ENCODE measurements at regions not wholly inside any gene's neighbourhood (a gene's known extent, or its start where the extent isn't known, plus 50 kb on each side); places are given as distances from the start of the nearest gene placed in this dataset.
"Not testable (repeated sequence)": the region's sequence is repeated elsewhere in the genome, so short reads cannot be mapped to it uniquely, and the experiment has no call there.

GRCh38 chr6:159525445-159526025 lies 167.5 kb downstream of the SOD2 start:
- no peaks in the 10 kb centered on the region for H3K9me3 ChIP-seq (ENCODE audit: control insufficient read depth, insufficient read depth, low read length)
- no peaks in the 10 kb centered on the region for H3K4me1 ChIP-seq (ENCODE audit: insufficient read depth, low read length)
- H3K9ac ChIP-seq (ENCODE audit: low read depth, low read length), result no peak overlapping the region
- H3K36me3 ChIP-seq (ENCODE audit: insufficient read depth, low read length), result no peaks in the 10 kb centered on the region

GRCh38 chr6:159522877-159523547 lies 170.0 kb downstream of the SOD2 start:
- Histone ChIP-seq H3K4me1 (ENCODE audit: insufficient read depth, low read length) (no peaks in the 10 kb centered on the region), H3K9me3 (ENCODE audit: control insufficient read depth, insufficient read depth, low read length) (no peaks in the 10 kb centered on the region), H3K9ac (ENCODE audit: low read depth, low read length) (no peak overlapping the region), H3K36me3 (ENCODE audit: insufficient read depth, low read length) (no peaks in the 10 kb centered on the region)

- Histone ChIP-seq H3K9me3 (ENCODE audit: control insufficient read depth, insufficient read depth, low read length) (no peaks in the 10 kb centered on the region), H3K9ac (ENCODE audit: low read depth, low read length) (no peak overlapping the region), H3K4me1 (ENCODE audit: insufficient read depth, low read length) (no peaks in the 10 kb centered on the region), H3K36me3 (ENCODE audit: insufficient read depth, low read length) (no peaks in the 10 kb centered on the region)
Measured at GRCh38 chr6:159521962-159522361, 171.1 kb downstream of the SOD2 start.

- Histone ChIP-seq H3K9me3 (ENCODE audit: control insufficient read depth, insufficient read depth, low read length) (no peaks in the 10 kb centered on the region), H3K36me3 (ENCODE audit: insufficient read depth, low read length) (no peaks in the 10 kb centered on the region)
Measured at GRCh38 chr6:159520002-159520401, 173.0 kb downstream of the SOD2 start.

GRCh38 chr6:159515811-159516210 lies 177.2 kb downstream of the SOD2 start:
- H3K4me1 ChIP-seq (ENCODE audit: insufficient read depth, low read length); H3K9me3 ChIP-seq (ENCODE audit: control insufficient read depth, insufficient read depth, low read length); H3K36me3 ChIP-seq (ENCODE audit: insufficient read depth, low read length); H3K9ac ChIP-seq (ENCODE audit: low read depth, low read length): not testable (repeated sequence)

More at GRCh38 chr6:159520002-159520401, 173.0 kb downstream of the SOD2 start:
- Histone ChIP-seq H3K4me1 (ENCODE audit: insufficient read depth, low read length) (no peaks in the 10 kb centered on the region), H3K9ac (ENCODE audit: low read depth, low read length) (no peak overlapping the region)

- Histone ChIP-seq H3K9me3 (ENCODE audit: control insufficient read depth, insufficient read depth, low read length) (no peaks in the 10 kb centered on the region), H3K36me3 (ENCODE audit: insufficient read depth, low read length) (no peaks in the 10 kb centered on the region), H3K4me1 (ENCODE audit: insufficient read depth, low read length) (no peaks in the 10 kb centered on the region), H3K9ac (ENCODE audit: low read depth, low read length) (no peak overlapping the region)
Measured at GRCh38 chr6:159513914-159514313, 179.1 kb downstream of the SOD2 start.

GRCh38 chr6:159513074-159513720 lies 179.8 kb downstream of the SOD2 start:
- H3K9me3 ChIP-seq (ENCODE audit: control insufficient read depth, insufficient read depth, low read length), result no peaks in the 10 kb centered on the region
- H3K36me3 ChIP-seq (ENCODE audit: insufficient read depth, low read length), result no peaks in the 10 kb centered on the region
- H3K9ac ChIP-seq (ENCODE audit: low read depth, low read length), result no peak overlapping the region
- H3K4me1 ChIP-seq (ENCODE audit: insufficient read depth, low read length), result no peaks in the 10 kb centered on the region

GRCh38 chr6:159512571-159512970 lies 180.5 kb downstream of the SOD2 start:
- Histone ChIP-seq H3K36me3 (ENCODE audit: insufficient read depth, low read length) (no peaks in the 10 kb centered on the region), H3K9me3 (ENCODE audit: control insufficient read depth, insufficient read depth, low read length) (no peaks in the 10 kb centered on the region), H3K4me1 (ENCODE audit: insufficient read depth, low read length) (no peaks in the 10 kb centered on the region), H3K9ac (ENCODE audit: low read depth, low read length) (no peak overlapping the region)

- Histone ChIP-seq H3K36me3 (ENCODE audit: insufficient read depth, low read length) (no peaks in the 10 kb centered on the region), H3K4me1 (ENCODE audit: insufficient read depth, low read length) (no peaks in the 10 kb centered on the region), H3K9ac (ENCODE audit: low read depth, low read length) (no peak overlapping the region), H3K9me3 (ENCODE audit: control insufficient read depth, insufficient read depth, low read length) (no peaks in the 10 kb centered on the region)
Measured at GRCh38 chr6:159512104-159512503, 180.9 kb downstream of the SOD2 start.

GRCh38 chr6:159510141-159510540 lies 182.9 kb downstream of the SOD2 start:
- Histone ChIP-seq H3K9me3 (ENCODE audit: control insufficient read depth, insufficient read depth, low read length) (no peaks in the 10 kb centered on the region), H3K36me3 (ENCODE audit: insufficient read depth, low read length) (no peaks in the 10 kb centered on the region), H3K4me1 (ENCODE audit: insufficient read depth, low read length) (no peaks in the 10 kb centered on the region), H3K9ac (ENCODE audit: low read depth, low read length) (no peak overlapping the region)

GRCh38 chr6:159508931-159509330 lies 184.1 kb downstream of the SOD2 start:
- H3K9me3 ChIP-seq (ENCODE audit: control insufficient read depth, insufficient read depth, low read length), result no peaks in the 10 kb centered on the region
- H3K36me3 ChIP-seq (ENCODE audit: insufficient read depth, low read length), result no peaks in the 10 kb centered on the region
- H3K4me1 ChIP-seq (ENCODE audit: insufficient read depth, low read length), result no peaks in the 10 kb centered on the region
- no peak overlapping the region for H3K9ac ChIP-seq (ENCODE audit: low read depth, low read length)

- no peaks in the 10 kb centered on the region for H3K4me1 ChIP-seq (ENCODE audit: insufficient read depth, low read length)
- no peaks in the 10 kb centered on the region for H3K9me3 ChIP-seq (ENCODE audit: control insufficient read depth, insufficient read depth, low read length)
- H3K9ac ChIP-seq (ENCODE audit: low read depth, low read length), result no peak overlapping the region
- no peaks in the 10 kb centered on the region for H3K36me3 ChIP-seq (ENCODE audit: insufficient read depth, low read length)
Measured at GRCh38 chr6:159506048-159506447, 187.0 kb downstream of the SOD2 start.

GRCh38 chr6:159505140-159505922 lies 187.7 kb downstream of the SOD2 start:
- H3K4me1 ChIP-seq (ENCODE audit: insufficient read depth, low read length), result no peaks in the 10 kb centered on the region
- H3K9ac ChIP-seq (ENCODE audit: low read depth, low read length), result no peak overlapping the region
- no peaks in the 10 kb centered on the region for H3K36me3 ChIP-seq (ENCODE audit: insufficient read depth, low read length)
- H3K9me3 ChIP-seq (ENCODE audit: control insufficient read depth, insufficient read depth, low read length), result no peaks in the 10 kb centered on the region

GRCh38 chr6:159501558-159501957 lies 191.5 kb downstream of the SOD2 start:
- Histone ChIP-seq H3K9me3 (ENCODE audit: control insufficient read depth, insufficient read depth, low read length) (no peaks in the 10 kb centered on the region), H3K9ac (ENCODE audit: low read depth, low read length) (no peak overlapping the region), H3K36me3 (ENCODE audit: insufficient read depth, low read length) (no peaks in the 10 kb centered on the region), H3K4me1 (ENCODE audit: insufficient read depth, low read length) (no peaks in the 10 kb centered on the region)
